HFF-Myc (cell line): ENCODE measurements at regions not wholly inside any gene's neighbourhood (a gene's known extent, or its start where the extent isn't known, plus 50 kb on each side); places are given as distances from the start of the nearest gene placed in this dataset.

Experiments
- DNase-seq: peaks from one replicate; pipeline ENCODE4 v3.0.0-alpha.2; 2011; ENCODE audit warnings: low read depth; ENCODE audit errors: extremely low read depth
- H3K4me3 ChIP-seq: replicated peaks from 2 replicates; pipeline ENCODE4 v1.5.1; 2011; ENCODE audit warnings: low read depth, mild to moderate bottlenecking, control low read depth, low read length
- TF ChIP-seq, protein P1 (sequence below): IDR thresholded peaks from 2 replicates; pipeline ENCODE4 v1.5.1; 2012; ENCODE audit warnings: mild to moderate bottlenecking, low read depth, low read length, control low read depth; ENCODE audit errors: missing control alignments

DNA sequence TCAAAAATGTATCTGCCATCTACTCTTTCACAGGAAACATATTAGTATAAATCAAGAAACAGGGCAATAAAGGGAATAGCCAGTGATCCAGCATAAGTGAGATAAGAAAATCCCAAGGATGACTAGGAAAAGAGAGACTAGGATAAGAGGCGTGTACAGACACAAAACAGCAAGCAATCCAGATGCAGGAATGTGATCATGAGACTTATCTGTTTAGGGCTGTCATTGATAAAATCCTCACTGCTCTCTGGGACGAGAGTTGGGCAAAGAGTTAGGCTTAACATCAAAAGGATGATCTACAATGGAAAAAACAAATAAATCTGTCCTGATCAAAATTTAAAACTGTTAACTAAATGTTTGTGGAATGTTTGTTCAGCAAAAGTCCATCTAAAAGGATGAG, 1156.8 kb upstream of the C9orf72 start:
- no peak overlapping the region for H3K4me3 ChIP-seq
- TF ChIP-seq, protein P1, sequence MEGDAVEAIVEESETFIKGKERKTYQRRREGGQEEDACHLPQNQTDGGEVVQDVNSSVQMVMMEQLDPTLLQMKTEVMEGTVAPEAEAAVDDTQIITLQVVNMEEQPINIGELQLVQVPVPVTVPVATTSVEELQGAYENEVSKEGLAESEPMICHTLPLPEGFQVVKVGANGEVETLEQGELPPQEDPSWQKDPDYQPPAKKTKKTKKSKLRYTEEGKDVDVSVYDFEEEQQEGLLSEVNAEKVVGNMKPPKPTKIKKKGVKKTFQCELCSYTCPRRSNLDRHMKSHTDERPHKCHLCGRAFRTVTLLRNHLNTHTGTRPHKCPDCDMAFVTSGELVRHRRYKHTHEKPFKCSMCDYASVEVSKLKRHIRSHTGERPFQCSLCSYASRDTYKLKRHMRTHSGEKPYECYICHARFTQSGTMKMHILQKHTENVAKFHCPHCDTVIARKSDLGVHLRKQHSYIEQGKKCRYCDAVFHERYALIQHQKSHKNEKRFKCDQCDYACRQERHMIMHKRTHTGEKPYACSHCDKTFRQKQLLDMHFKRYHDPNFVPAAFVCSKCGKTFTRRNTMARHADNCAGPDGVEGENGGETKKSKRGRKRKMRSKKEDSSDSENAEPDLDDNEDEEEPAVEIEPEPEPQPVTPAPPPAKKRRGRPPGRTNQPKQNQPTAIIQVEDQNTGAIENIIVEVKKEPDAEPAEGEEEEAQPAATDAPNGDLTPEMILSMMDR: no peak
- DNase-seq: no peak

- H3K4me3 ChIP-seq: no peak overlapping the region
Measured at GRCh38 chr9:28735738-28736342, 1162.6 kb upstream of the C9orf72 start.

DNA sequence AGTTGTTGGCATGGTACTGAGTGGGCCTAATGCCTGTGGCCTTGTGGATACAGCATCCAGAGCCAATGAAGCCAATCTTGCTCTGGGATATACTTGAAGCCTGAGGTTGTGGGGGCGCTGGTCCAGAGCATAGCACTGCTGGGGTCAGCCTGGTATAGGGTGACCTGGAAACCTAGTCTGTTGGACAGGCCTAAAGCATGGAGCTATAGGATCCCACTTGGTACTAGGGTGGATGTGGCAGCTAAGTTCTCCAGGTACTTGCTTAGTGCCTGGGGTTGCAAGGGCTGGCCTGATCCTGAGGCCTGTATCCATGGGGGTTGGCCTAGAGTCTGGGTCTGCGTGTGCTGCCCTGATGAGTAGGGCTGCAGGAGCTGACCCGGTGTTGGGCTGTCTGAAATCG, 1168.2 kb upstream of the C9orf72 start:
- no peak overlapping the region for H3K4me3 ChIP-seq
- TF ChIP-seq, protein P1: no peak
- no peak for DNase-seq

More at GRCh38 chr9:28735738-28736342, 1162.6 kb upstream of the C9orf72 start:
- TF ChIP-seq, protein P1: no peak
- no peak for DNase-seq

- TF ChIP-seq, protein P1: no peak
- no peak for DNase-seq
- no peak overlapping the region for H3K4me3 ChIP-seq
Measured at GRCh38 chr9:28747351-28747985, 1174.2 kb upstream of the C9orf72 start.

DNA sequence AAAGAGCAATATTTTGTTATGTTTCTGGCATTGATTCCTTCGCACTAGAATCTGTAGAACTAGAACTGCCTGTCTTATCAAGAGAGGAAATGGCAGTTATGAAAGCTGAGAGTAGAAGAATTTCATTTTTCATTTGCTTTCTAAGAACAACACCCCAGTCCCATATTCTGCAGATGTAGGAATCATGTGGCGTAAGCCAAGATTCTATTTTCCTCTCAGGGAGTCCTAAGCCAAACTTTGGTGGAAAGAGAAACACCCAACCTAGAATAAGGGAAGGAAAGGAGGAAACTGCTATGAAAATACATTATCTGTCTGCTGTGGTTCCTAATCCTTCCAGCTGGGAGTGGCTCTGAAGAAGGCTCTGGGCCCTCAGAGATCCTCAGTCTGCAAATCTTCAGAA, 1176.9 kb upstream of the C9orf72 start:
- no peak overlapping the region for H3K4me3 ChIP-seq
- TF ChIP-seq, protein P1: no peak
- no peak for DNase-seq

DNA sequence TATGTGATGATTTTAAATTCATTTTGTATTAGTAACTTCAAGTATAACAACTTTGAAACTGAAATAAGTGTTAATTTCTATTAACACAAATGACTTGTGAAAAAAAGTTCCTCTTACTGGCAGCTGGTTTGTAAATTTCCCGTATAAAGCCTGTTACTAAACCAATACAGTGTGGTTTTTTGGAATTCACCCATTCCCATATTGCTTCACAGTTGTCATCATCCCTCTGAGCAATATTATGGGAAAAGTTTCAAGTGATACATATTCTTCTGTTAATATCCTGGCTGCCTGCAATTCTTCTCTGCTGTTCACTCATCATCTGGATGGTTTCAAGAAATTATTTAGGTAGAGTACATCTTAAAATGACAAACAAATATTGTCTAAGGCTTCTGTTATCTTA, 1185.1 kb upstream of the C9orf72 start:
- no peak for DNase-seq
- H3K4me3 ChIP-seq: no peak overlapping the region
- TF ChIP-seq, protein P1: no peak
